H9 (cell line): ENCODE measurements at regions not wholly inside any gene's neighbourhood (a gene's known extent, or its start where the extent isn't known, plus 50 kb on each side); places are given as distances from the start of the nearest gene placed in this dataset.

ENCODE experiments used
- DNase-seq: peaks from one replicate; pipeline ENCODE4 v3.0.0-alpha.2; 2017
- H2AFZ ChIP-seq: one replicate; pipeline ENCODE4 v1.6.1; 2013; ENCODE audit warnings: mild to moderate bottlenecking, low read length, control low read depth, moderate library complexity
- H2AK5ac ChIP-seq: 2 replicates; pipeline ENCODE4 v1.6.1; 2013; ENCODE audit warnings: low read length, control low read depth, mixed read lengths; ENCODE audit not compliant: insufficient read length
- H2BK120ac ChIP-seq: one replicate; pipeline ENCODE4 v1.6.1; 2013; ENCODE audit warnings: low read depth, mild to moderate bottlenecking, low read length, control low read depth, inconsistent platforms; ENCODE audit not compliant: poor library complexity, severe bottlenecking
- H2BK12ac ChIP-seq: 2 replicates; pipeline ENCODE4 v1.6.1; 2013; ENCODE audit warnings: low read length, control low read depth, mixed read lengths, low read depth; ENCODE audit not compliant: insufficient read length
- H2BK15ac ChIP-seq: 2 replicates; pipeline ENCODE4 v1.6.1; 2013; ENCODE audit warnings: low read depth, low read length, control low read depth
- H2BK20ac ChIP-seq: one replicate; pipeline ENCODE4 v1.6.1; 2013; ENCODE audit warnings: low read depth, mild to moderate bottlenecking, low read length, control low read depth, inconsistent platforms; ENCODE audit not compliant: poor library complexity, severe bottlenecking
- H2BK5ac ChIP-seq: 2 replicates; pipeline ENCODE4 v1.6.1; 2013; ENCODE audit warnings: low read length, control low read depth, mixed read lengths; ENCODE audit not compliant: insufficient read length
- H3K14ac ChIP-seq: 2 replicates; pipeline ENCODE4 v1.6.1; 2013; ENCODE audit warnings: low read length, control low read depth; ENCODE audit not compliant: insufficient read depth
- H3K18ac ChIP-seq: 2 replicates; pipeline ENCODE4 v1.6.1; 2013; ENCODE audit warnings: low read depth, mild to moderate bottlenecking, mixed read lengths, low read length, control low read depth; ENCODE audit not compliant: insufficient read length
- H3K23ac ChIP-seq: 2 replicates; pipeline ENCODE4 v1.6.1; 2013; ENCODE audit warnings: low read length, control low read depth, mixed read lengths, low read depth; ENCODE audit not compliant: insufficient read length
- H3K23me2 ChIP-seq: 2 replicates; pipeline ENCODE4 v1.6.1; 2013; ENCODE audit warnings: low read depth, mild to moderate bottlenecking, mixed read lengths, low read length, control low read depth; ENCODE audit not compliant: insufficient read length, poor library complexity, severe bottlenecking
- H3K27ac ChIP-seq: 2 replicates; pipeline ENCODE4 v1.5.1; 2013; ENCODE audit warnings: low read length, control low read depth, mixed read lengths, low read depth; ENCODE audit not compliant: insufficient read length
- H3K27me3 ChIP-seq: 2 replicates; pipeline ENCODE4 v1.6.1; 2013; ENCODE audit warnings: low read length, control low read depth, inconsistent platforms; ENCODE audit not compliant: insufficient read depth
- H3K4ac ChIP-seq: 2 replicates; pipeline ENCODE4 v1.6.1; 2013; ENCODE audit warnings: low read depth, mild to moderate bottlenecking, control low read depth, inconsistent platforms, low read length, moderate library complexity
- H3K4me1 ChIP-seq: 2 replicates; pipeline ENCODE4 v1.6.1; 2013; ENCODE audit warnings: low read length, control low read depth, inconsistent platforms; ENCODE audit not compliant: insufficient read depth
- H3K4me2 ChIP-seq: 2 replicates; pipeline ENCODE4 v1.6.1; 2013; ENCODE audit warnings: low read length, control low read depth, mixed read lengths; ENCODE audit not compliant: insufficient read length, insufficient read depth
- H3K56ac ChIP-seq: 2 replicates; pipeline ENCODE4 v1.6.1; 2013; ENCODE audit warnings: low read depth, mild to moderate bottlenecking, mixed read lengths, low read length, control low read depth; ENCODE audit not compliant: insufficient read length
- H3K79me1 ChIP-seq: 2 replicates; pipeline ENCODE4 v1.6.1; 2013; ENCODE audit warnings: low read depth, mild to moderate bottlenecking, moderate library complexity, low read length, control low read depth, inconsistent platforms; ENCODE audit not compliant: insufficient read depth, poor library complexity, severe bottlenecking
- H3K79me2 ChIP-seq: 2 replicates; pipeline ENCODE4 v1.6.1; 2013; ENCODE audit warnings: low read length, control low read depth, inconsistent platforms; ENCODE audit not compliant: insufficient read depth
- H3K9ac ChIP-seq: 2 replicates; pipeline ENCODE4 v1.6.1; 2013; ENCODE audit warnings: low read length, control low read depth, mixed read lengths; ENCODE audit not compliant: insufficient read length; ENCODE audit errors: extremely low read depth
- H3K9me3 ChIP-seq: one replicate; pipeline ENCODE4 v1.6.1; 2013; ENCODE audit warnings: low read depth, low read length, inconsistent platforms; ENCODE audit not compliant: control insufficient read depth
- H3T11ph ChIP-seq: one replicate; pipeline ENCODE4 v1.6.1; 2013; ENCODE audit warnings: mild to moderate bottlenecking, low read length, control low read depth, inconsistent platforms
- H4K20me1 ChIP-seq: one replicate; pipeline ENCODE4 v1.6.1; 2013; ENCODE audit not compliant: control insufficient read depth, insufficient read length, insufficient read depth
- H4K5ac ChIP-seq: 2 replicates; pipeline ENCODE4 v1.6.1; 2013; ENCODE audit warnings: low read depth, mild to moderate bottlenecking, mixed read lengths, low read length, control low read depth; ENCODE audit not compliant: insufficient read length
- H4K8ac ChIP-seq: replicated peaks from 2 replicates; pipeline ENCODE4 v1.6.1; 2013; ENCODE audit warnings: low read length, control low read depth, mixed read lengths, low read depth; ENCODE audit not compliant: insufficient read length
- H4K91ac ChIP-seq: 2 replicates; pipeline ENCODE4 v1.6.1; 2013; ENCODE audit warnings: low read depth, mild to moderate bottlenecking, moderate library complexity, mixed read lengths, low read length, control low read depth; ENCODE audit not compliant: insufficient read length
- H3K27ac Mint-ChIP-seq, 3 experiments: 2 replicates in 2 of 3; 3 replicates in 1 of 3; pipeline ENCODE4 v1.8.0; 2020 to 2021; ENCODE audit warnings: mixed read lengths in 3 of 3, mild to moderate bottlenecking in 1 of 3, moderate library complexity in 1 of 3
- H3K27me3 Mint-ChIP-seq: 2 replicates; pipeline ENCODE4 v1.8.0; 2021; ENCODE audit warnings: low read depth, mild to moderate bottlenecking, moderate library complexity, mixed read lengths
- H3K36me3 Mint-ChIP-seq, 3 experiments: 2 replicates in 2 of 3; 3 replicates in 1 of 3; pipeline ENCODE4 v1.8.0; 2020 to 2021; ENCODE audit warnings: low read depth in 3 of 3, mixed read lengths in 3 of 3; ENCODE audit not compliant: insufficient read depth in 1 of 3
- H3K4me1 Mint-ChIP-seq, 2 experiments: 2 replicates each; pipeline ENCODE4 v1.8.0; 2020; ENCODE audit warnings: mixed read lengths in 2 of 2
- H3K4me3 Mint-ChIP-seq, 2 experiments: 2 replicates in 1 of 2; 3 replicates in 1 of 2; pipeline ENCODE4 v1.8.0; 2020 to 2021; ENCODE audit warnings: mild to moderate bottlenecking in 2 of 2, mixed read lengths in 2 of 2, moderate library complexity in 1 of 2
- H3K9me3 Mint-ChIP-seq, 2 experiments: 2 replicates in 1 of 2; 3 replicates in 1 of 2; pipeline ENCODE4 v1.8.0; 2020; ENCODE audit warnings: mild to moderate bottlenecking in 2 of 2, mixed read lengths in 2 of 2, moderate library complexity in 1 of 2
- WGBS: extraction: QIAGEN DNeasy Blood & Tissue Kit; methylation state at CpG from one replicate; pipeline ENCODE4 v1.1.7; 2013; ENCODE audit warnings: missing lambda C conversion rate, low lambda C conversion rate, mixed read lengths; ENCODE audit not compliant: insufficient read length; ENCODE audit errors: extremely low coverage; 5-methylcytosine and 5-hydroxymethylcytosine counted together
- TF ChIP-seq, protein P1 (sequence below): fragments of 200-600 bp; sonication (generic); conservative IDR thresholded peaks from 3 replicates; pipeline ENCODE4 v1.8.0; 2021; ENCODE audit warnings: antibody characterized with exemption, mild to moderate bottlenecking

DNA sequence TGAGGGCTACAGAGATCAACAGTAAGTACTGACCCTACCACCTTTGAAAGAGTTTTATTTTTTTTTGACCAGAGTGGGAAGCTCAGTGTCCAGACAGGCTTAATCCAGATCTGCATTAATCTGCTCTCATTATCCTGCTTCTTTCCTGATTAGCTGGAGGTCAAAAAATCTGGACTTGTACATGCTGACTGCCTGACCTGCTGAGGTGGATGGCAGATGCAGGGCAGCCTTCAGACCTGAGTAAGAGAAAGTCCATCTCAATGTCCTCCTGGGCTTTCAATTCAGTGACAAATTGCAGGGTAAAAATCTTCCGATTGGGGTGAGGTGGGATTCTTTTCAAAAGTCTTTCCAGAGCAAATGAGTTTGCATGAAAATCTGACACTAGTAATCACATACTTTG is 998.8 kb upstream of the PIK3C3 start:
- Histone ChIP-seq H3K4me1 (no peaks in the 10 kb centered on the region), H3T11ph (no peak overlapping the region), H3K4ac (no peak overlapping the region), H2BK120ac (no peak overlapping the region), H2BK20ac (no peak overlapping the region), H4K91ac (no peak overlapping the region), H2AK5ac (no peak overlapping the region), H2BK15ac (no peak overlapping the region), H3K4me2 (no peak overlapping the region), H4K5ac (no peak overlapping the region), H4K8ac (no peak overlapping the region), H3K27me3 (no peaks in the 10 kb centered on the region), H3K23ac (no peak overlapping the region), H3K27ac (no peak overlapping the region), H3K9me3 (no peaks in the 10 kb centered on the region), H3K23me2 (no peaks in the 10 kb centered on the region), H3K79me2 (no peaks in the 10 kb centered on the region), H2BK5ac (no peak overlapping the region), H4K20me1 (no peaks in the 10 kb centered on the region), H2BK12ac (no peak overlapping the region), H3K18ac (no peak overlapping the region), H3K14ac (no peak overlapping the region), H2AFZ (peak overlapping the region; percentile 48), H3K56ac (no peak overlapping the region), H3K79me1 (no peaks in the 10 kb centered on the region), H3K9ac (no peak overlapping the region)
- H3K4me1 Mint-ChIP-seq, result peaks cover 2 to 7% of the 10 kb centered on the region in 2 experiments
- TF ChIP-seq, protein P1, sequence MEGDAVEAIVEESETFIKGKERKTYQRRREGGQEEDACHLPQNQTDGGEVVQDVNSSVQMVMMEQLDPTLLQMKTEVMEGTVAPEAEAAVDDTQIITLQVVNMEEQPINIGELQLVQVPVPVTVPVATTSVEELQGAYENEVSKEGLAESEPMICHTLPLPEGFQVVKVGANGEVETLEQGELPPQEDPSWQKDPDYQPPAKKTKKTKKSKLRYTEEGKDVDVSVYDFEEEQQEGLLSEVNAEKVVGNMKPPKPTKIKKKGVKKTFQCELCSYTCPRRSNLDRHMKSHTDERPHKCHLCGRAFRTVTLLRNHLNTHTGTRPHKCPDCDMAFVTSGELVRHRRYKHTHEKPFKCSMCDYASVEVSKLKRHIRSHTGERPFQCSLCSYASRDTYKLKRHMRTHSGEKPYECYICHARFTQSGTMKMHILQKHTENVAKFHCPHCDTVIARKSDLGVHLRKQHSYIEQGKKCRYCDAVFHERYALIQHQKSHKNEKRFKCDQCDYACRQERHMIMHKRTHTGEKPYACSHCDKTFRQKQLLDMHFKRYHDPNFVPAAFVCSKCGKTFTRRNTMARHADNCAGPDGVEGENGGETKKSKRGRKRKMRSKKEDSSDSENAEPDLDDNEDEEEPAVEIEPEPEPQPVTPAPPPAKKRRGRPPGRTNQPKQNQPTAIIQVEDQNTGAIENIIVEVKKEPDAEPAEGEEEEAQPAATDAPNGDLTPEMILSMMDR, result no peak
- H3K27ac Mint-ChIP-seq, result peak overlapping the region in 2 of 3 experiments; percentile 7 to 46; a peak in 2 of 7 replicates
- no peaks in the 10 kb centered on the region for H3K27me3 Mint-ChIP-seq
- WGBS, result no CpG with 5 or more reads among the region's 1 CpG
- H3K36me3 Mint-ChIP-seq, result peaks cover 1 to 22% (median 6%) of the 10 kb centered on the region in 3 experiments; a peak in 4 of 7 replicates
- H3K9me3 Mint-ChIP-seq, result peaks cover 13 to 16% of the 10 kb centered on the region in 2 experiments
- DNase-seq, result no peak
- no peak overlapping the region for H3K4me3 Mint-ChIP-seq
